GM19043 (cell line): ENCODE measurements at regions not wholly inside any gene's neighbourhood (a gene's known extent, or its start where the extent isn't known, plus 50 kb on each side); places are given as distances from the start of the nearest gene placed in this dataset.
"Not testable (repeated sequence)": the region's sequence is repeated elsewhere in the genome, so short reads cannot be mapped to it uniquely, and the experiment has no call there.

Experiments used
- ATAC-seq: cut with Tn5 transposase; IDR thresholded peaks from one replicate; pipeline ENCODE4 v1.9.1; 2021; ENCODE audit warnings: low read depth; ENCODE audit not compliant: unreplicated experiment

DNA sequence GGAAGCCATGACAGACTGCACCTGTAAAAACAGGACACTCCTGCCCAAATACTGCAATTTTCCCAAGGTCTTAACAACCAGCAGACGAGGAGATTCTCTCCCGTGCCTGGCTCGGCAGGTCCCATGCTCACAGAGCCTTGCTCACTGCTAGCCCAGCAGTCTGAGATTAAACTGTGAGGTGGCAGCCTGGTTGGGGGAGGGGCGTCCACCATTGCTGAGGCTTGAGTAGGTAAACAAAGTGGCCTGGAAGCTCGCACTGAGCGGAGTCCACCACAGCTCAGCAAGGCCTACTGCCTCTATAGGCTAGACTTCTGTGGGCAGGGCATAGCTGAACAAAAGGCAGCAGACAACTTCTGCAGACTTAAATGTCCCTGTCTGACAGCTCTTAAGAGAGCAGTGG lies 80.3 kb downstream of the ANXA5 start:
- ATAC-seq, result not testable (repeated sequence)

DNA sequence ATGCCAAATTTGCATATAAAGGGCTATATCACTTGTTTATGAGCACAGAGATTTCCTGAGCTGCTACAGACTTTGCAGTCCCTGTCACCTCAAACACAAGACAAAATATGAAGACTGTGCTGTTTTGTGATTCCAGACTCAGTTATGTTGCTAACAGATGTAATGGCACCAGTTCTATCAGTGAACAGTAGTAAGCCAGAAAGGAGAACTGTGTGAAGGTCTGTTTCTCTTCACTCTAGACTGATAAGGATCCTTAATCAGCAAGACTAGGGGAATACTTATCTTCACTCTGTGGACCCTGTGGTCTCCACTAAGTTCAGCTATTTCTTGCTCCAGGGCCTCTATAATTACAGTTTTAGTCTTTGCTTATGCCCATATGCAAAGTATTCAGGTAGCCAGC lies 82.7 kb downstream of the ANXA5 start:
- no peak for ATAC-seq

DNA sequence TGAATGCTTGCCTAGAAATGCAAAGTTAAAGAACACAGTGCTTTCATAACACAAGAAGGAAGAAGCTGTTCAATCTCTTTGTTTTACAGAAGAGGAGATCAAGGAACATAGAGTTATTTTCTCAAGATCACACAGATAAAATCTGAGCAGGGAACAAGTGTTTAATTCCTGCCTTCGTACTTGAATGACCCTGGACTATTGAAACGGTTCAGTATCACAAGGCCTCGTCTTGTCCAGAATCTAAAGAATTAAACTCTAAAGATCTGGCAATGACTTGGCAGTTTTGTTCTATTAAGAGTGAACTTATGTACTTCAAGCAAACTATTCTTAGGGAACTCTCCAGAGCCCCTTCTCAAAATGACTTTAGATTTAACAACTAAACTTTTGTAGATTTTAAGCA lies 97.7 kb downstream of the ANXA5 start:
- ATAC-seq, result no peak

DNA sequence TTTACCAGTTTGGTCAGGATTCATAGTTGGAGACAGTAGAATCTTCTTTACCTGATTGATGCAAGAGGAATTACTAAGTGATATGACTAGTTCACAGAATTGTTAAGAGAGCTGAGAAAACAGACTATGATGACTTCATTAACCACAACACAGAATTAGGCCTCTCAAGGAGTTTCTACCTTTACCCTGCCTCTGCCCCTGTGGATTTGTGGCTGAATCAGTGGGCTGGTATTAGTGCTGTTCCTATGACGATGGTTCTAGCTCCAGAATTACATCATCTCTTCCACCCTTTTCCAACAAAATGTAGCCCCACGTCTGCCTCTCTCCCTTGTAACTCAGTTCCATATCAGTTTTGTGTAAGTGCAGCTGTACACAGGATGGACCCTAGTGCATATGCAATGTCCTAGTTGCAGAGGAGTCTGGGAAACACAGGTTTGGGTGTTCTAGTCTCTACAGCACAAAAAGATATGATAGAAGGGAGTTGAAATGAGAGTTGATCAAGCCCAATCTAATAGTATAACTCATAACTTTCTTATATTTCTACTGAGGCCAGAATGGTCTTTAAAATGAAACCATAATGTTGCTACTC lies 99.3 kb downstream of the ANXA5 start:
- peak; percentile 50 for ATAC-seq

DNA sequence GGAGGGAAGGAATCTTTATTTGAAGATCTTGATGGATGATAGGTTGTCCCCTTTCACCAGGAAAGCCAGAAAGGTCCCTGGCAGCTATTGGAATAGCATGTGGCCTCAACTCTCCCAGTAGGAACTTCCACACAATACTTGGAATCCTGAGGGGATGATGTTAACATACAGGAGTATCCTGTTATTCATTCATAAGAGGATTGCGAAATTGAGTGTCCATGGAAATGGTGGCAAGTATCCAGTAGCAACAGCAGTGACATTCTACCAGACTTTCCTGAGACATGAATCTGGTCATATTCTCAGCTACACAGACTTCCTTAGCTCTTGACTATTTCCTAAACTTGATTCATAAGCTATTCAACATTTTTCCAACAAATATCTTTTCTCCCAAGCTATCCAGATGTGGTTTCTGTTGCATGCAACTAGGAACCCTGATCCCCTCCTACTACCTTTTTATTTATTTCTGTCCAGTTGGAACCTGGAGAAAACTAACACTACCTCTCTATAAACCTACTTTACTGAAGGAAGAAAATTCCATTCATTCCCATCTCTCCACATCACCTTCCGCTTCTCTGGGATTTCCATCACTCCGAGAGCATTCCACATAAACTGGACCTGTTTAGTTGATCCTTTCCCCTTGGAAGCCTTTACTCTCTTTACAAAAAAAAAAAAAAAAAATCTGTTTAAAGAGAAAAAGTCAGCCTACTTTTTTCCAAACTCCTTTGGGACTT lies 101.8 kb downstream of the ANXA5 start:
- no peak for ATAC-seq

DNA sequence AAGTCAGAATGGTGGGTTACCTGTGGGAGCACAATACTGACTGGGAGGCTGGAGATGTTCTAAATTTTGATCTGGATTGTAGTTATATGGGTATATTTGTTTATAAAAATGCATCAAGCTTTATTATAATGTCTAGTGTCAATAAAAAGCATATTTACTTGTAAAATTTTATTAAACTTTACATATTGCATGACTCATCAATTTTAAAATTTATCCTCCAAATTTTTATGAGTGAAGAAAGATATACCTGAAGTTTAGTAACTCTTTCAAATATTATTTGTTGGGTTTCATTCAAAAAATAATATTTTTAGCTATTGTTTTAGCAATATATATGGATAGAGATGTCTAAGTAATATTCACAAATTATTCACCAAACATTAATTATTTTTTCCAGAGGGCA lies 103.0 kb downstream of the ANXA5 start:
- ATAC-seq, result no peak

DNA sequence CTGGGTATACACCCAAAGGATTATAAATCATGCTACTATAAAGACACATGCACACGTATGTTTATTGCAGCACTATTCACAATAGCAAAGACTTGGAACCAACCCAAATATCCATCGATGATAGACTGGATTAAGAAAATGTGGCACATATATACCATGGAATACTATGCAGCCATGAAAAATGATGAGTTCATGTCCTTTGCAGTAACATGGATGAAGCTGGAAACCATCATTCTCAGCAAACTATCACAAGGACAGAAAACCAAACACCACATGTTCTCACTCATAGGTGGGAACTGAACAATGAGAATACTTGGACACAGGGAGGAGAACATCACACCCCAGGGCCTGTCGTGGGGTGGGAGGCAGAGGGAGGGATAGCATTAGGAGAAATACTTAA lies 104.5 kb downstream of the ANXA5 start:
- not testable (repeated sequence) for ATAC-seq

DNA sequence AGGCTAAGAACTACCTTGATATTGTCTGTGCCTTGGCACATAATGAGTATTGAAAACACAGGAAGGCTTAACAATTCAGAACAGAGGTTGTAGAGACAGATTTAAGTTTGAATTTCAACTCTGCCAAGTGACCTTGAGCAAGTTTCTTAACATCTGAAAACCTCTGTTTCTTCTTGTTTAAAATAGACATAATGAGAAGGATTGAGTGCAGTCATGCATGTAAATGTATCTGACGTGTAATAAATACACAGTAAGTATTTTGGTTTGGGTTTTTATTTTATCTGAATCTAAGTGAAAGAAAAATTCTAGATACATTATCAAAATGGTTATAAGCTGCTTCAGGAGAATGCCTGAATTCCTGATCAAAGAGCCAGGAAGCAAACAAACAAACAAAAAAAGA lies 111.9 kb downstream of the ANXA5 start:
- ATAC-seq, result no peak

DNA sequence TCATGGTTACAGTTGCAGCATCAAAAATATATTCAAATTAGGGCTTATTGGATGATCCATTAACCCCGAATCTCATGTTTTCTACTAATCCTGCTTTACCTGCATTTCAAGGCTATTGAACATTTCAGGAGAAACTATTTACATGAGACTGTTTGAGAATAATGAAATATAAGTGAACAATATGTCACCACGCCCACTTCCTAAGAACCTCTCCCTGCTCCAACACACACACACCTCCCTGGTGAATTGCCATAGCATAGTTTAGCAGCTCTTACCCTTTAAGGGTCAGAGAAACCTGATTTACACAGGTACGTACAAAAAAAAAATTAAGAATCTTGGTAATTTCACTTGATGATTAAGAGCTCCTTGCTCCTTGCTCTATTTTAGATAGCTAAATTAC lies 113.4 kb downstream of the ANXA5 start:
- ATAC-seq, result no peak

DNA sequence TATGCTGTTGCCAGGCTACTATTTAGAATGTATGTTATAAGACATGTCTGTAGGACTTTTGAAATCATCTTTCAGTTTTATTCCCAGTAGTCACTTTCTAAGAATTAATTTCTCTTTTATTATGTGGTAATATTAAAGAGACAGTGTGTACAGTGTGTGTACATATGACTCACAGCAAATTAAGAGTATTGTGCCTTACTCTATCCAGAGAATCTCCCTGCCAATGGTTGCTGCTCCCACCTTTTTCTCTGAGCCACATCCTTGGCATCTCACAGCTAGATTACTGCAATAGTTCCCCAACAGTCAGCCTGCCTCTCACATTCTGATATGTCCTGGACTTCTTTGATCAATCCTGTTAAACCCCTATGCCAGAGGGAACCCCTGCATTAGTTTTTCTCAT lies 114.5 kb downstream of the ANXA5 start:
- no peak for ATAC-seq

DNA sequence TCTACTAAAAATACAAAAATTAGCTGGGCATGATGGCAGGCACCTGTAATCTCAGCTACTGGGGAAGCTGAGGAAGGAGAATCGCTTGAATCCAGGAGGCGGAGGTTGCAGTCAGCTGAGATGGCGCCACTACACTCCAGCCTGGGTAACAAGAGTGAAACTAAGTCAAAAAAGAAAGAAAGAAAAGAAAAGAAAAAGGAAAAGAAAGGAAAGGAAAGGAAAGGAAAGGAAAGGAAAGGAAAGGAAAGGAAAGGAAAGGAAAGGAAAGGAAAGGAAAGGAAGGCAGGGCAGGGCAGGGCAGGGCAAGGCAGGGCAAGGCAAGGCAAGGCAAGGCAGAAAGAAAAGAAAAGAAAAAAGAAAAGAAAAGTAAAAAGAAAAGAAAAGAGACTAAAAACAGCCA lies 121.4 kb downstream of the ANXA5 start:
- not testable (repeated sequence) for ATAC-seq

DNA sequence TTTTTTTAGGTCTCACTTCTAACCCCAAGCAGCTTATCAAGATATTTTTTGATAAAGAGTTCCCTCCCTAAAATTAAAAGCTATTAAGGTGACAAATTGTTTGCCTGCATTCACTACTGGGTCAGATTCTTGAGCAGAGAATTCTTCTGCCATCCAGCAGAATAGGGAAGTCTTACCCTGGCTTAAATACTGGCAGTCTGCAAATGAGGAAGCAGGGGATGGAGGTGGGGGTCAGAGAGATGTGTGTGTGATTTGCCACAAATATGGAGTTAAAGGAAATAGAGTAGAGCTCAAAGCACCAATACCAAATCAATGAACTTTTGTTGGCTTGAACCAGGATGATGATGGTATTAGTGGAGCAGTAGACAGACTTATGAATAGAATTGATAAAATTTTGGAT lies 122.2 kb downstream of the ANXA5 start:
- ATAC-seq, result no peak

DNA sequence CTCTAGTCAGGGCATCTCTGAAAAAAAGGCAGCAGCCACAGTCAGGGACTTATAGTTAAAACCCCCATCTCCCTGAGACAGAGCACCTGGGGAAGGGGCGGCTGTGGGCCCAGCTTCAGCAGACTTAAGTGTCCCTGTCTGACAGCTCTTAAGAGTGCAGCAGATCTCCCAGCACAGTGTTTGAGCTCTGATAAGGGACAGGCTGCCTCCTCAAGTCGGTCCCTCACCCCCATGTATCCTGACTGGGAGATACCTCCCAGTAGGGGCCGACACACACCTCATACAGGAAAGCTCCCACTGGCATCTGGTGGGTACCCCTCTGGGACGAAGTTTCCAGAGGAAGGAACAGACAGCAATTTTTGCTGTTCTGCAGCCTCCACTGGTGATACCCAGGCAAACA lies 129.0 kb downstream of the ANXA5 start:
- no peak for ATAC-seq

DNA sequence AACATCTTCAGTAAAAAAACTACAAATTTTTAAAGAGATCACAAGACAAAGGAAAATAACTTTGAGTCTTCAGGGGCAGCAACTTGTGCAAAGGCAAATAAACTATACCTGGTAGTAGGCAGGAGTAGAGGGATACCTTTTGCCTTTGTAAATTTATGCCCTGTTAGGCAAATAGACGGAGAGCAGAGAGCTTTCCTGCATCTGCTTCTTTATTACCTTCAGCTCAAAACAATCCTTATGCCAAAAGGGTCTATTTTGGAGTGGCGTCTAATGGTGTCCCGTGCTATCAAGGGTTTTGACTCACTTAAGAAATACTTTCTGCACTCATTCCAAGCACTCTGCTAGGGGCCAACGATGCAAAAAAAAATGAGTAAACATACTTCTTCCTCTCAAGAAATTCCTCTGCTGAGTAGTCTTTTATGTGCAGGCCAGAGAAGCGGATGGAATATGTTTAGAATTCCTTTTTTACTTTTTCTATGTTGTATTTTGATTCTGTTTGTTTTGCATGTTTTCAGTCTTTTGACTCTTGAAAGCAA lies 131.9 kb downstream of the ANXA5 start:
- ATAC-seq, result no peak

DNA sequence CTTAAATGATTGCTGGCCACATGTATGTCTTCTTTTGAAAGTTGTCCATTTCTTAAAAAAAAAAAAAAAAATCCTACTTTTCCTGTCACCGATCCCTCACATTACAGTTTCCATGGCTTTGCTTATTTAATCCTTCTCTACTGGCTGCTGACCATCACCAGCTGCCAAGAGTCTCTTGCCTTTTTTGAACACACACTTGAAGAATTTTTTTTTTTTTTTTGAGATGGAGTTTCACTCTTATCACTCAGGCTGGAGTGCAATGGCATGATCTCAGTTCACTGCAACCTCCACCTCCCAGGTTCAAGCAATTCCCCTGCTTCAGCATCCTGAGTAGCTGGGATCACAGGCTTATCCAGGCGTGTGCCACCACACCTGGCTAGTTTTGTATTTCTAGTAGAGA lies 134.0 kb downstream of the ANXA5 start:
- ATAC-seq, result no peak

DNA sequence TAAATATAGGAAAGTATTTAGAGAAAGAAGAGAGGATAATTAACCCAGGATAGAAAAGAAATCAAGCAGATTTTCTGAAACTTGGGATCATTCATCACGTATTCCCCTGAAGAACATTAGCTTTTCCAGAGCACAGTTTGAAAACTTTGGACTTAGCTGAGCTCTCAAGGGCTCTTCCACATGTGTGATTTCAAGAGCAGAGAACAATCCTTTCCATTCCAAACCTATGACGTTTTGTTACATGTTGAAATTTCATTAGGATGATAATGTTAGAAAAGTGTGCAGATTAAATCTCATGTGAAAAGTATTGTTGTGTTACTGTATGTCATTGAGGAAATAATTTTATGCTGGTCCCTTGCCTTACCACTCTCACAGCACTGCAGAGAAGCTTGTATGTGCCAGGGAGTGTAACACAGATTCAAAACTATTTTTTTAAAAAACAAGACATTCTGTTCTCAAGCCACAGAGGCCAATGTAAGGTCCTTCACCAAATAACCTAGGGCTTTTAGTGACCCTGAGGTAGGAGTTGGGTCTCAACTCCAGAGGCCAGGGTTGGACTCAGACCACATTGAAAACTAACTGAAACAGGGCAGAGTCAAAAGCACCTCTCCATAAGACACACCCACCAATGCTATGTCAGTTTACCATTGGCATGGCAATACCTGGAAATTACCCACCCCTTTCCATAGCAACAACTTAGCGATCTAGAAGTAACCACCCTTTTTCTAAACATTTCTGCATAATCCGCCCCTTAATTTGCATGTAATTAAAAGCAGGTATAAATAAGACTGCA lies 141.3 kb downstream of the ANXA5 start:
- ATAC-seq, result no peak

DNA sequence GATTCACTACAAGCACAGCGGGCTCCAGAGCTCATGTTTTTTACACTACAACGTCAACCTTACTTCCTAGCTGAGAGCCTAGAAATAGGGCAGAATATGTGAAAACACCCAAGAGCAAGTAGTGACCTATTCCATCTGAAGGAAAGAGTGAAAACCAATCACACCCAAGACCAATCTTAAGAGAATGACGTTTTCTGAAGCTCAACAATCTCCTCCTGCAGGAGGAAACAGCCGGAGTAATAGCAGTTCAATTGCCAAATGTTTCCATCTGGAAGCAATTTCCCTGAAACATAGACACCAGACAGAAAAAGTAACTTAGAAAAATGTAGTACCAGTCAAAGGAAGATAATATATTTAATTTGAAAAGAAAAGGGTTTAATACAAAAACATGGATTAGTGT lies 142.4 kb downstream of the ANXA5 start:
- no peak for ATAC-seq

DNA sequence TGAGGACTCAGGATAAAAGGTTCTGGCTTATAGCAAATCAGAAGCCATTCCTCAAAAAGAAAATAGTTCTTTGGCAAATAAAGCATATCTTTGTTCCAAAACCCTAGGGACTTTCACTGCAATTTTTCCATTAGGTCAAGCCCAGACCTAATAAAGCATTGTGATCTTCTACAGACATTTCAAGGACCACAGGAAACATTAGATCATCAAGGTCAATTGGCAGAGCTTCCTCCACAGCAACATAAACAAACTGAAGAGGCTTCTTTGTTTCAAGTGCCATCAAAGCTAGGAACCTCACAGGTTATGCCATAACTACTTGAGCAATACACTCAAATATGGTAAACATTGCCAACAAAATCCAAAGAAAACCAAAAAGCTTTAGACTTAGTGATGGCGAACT lies 144.9 kb downstream of the ANXA5 start:
- ATAC-seq, result no peak

DNA sequence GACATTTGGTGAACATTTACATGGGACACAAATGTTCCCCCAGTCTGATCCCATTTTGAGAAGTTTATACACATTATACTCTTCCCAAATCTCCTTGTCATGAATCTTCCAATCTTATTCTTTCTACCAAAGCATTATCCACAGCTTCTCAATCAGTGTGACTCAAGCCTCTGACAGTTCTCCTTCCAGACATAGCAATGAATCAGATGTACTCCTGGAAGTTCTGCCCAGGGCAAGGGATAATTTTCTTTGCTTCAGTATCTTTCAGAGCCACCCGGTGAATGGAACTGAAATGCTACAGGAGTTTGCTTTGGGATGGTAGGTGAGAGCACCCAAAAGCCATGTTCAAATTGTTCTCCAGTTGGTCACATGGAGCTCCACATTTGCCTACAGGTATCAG lies 145.5 kb downstream of the ANXA5 start:
- no peak for ATAC-seq

DNA sequence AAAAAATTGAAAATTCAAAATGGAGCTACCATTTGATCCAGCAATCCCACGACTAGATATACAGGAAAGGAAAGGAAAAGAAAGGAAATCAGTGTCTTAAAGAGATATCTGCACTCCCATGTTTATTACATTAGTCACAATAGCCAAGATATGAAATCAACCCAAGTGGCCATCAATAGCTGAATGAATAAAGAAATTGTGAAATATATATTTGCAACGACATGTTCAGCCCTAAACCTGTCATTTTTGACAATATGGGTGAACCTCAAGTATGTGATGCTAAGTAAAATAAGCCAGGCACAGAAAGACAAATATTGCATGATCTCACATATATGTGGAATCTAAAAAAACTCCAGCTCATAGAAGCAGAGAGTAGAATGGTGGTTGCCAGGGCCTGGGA lies 155.1 kb downstream of the ANXA5 start:
- ATAC-seq, result no peak

DNA sequence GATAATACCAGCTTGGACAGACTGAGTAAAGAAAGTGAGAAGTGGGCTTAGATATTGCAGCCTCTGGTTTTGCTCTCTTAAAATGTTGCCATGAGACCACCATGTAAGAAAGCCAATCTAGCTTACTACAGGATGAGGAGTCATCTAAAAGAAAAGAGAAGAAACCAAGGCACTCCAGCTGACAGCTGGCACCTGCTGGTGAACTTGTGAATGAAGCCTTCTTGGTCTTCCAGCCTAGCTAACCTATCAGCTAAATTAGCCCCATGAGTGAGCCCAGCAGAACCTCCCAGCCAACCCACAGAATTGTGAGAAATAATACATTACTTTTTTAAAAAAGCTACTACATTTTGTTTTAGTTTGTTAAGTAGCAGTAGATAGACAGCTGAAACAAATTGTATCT lies 154.5 kb upstream of the QRFPR start:
- no peak for ATAC-seq

DNA sequence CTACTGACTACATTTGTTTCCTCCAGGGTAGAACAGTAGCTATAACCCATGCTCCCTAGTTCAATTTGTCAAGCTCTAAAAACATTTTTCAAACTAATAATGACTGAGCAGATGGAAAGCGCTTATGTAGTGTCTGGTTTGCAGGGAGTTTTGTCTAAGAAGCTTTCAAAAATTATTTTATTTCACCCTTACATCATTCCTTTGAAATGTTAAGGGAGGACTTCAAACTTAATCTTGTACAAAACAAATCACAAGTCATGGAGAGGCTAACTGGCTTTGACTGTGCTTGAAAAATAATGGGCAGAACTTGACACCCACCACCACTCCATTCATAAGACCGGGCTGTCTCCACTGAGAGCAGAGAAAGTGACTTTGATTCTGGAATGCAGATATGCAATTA lies 153.4 kb upstream of the QRFPR start:
- no peak for ATAC-seq
